Umbilical cord (tissue), 1 donor: ENCODE measurements at regions not wholly inside any gene's neighbourhood (a gene's known extent, or its start where the extent isn't known, plus 50 kb on each side); places are given as distances from the start of the nearest gene placed in this dataset.
A peak's percentile ranks its signal among the peaks of the same experiment; 100 is the strongest.
"Not testable (repeated sequence)": the region's sequence is repeated elsewhere in the genome, so short reads cannot be mapped to it uniquely, and the experiment has no call there.

Experiments used
- DNase-seq: peaks from one replicate; pipeline ENCODE4 v3.0.0-alpha.2; 2015; ENCODE audit warnings: low spot score

DNA sequence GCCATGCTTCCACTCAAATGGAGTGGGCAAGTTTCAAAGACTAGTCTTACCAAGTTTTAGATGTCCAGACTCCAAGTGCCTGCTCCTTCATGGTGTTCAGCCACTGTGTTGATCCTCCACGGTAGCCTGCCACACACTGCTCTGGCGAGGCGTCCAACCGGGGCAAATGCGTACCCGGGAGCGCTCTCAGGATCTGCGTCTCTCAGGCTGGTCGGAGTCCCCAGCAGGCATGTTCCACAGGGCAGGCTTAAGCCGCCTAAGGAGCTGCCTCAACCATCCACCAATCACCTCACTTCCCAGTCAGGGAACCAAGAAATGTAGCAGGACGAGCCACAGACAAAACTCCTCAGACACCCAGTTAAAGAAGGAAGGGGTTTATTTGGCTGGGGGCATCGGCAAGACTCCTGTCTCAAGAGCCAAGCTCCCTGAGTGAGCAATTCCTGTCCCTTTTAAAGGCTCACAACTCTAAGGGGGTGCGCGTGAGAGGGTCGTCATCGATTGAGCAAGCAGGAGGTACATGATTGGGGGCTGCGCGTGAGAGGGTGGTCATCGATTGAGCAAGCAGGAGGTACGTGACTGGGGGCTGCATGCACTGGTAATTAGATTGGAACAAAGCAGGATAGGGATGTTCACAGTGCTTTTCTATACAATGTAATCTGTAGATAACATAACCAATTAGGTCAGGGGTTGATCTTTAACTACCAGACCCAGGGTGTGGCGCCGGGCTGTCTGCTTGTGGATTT is 816.2 kb downstream of the TRIB2 start:
- DNase-seq: not testable (repeated sequence)

DNA sequence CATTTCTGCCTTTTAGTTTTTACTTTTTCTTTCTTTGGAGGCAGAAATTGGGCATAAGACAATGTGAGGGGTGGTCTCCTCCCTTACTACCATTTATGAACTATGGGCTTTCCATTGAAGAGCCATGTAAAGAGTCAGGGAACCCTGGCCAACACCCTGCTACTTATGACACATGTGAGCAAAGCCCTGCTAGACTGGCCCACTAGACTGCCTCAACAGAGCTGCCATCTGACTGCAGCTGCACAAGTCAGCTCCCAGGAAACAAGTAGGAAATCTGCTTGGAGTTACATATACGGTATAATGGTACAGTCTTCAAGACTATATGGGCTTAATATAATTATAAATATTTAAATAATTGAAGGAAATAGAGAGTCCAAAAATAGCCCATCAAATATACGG is 816.8 kb downstream of the TRIB2 start:
- DNase-seq: no peak

- no peak for DNase-seq
These were observed 820.2 kb downstream of the TRIB2 start for GRCh38 chr2:13536941-13537340.

- peak; percentile 13 for DNase-seq
These were observed 821.1 kb downstream of the TRIB2 start for GRCh38 chr2:13537771-13538349.

DNA sequence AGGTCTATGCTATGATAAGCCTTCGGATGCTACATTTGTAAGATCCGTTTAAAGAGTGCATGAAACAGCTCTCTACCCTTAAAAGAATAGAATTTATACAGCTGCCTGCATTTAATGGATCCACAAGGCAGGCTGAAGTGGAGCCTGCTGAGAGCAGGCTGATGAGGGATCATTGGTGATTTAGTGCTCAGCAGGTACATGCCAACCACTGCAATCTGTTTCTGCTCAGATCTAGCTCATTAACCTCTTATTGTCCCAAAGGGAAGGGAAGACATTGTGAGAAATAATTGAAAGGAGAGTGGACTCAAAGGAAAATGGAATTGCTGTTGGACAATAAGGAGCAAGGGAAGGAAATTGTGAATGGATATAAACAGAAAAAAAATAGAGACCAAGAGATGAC is 822.6 kb downstream of the TRIB2 start:
- no peak for DNase-seq

GRCh38 chr2:13542061-13542460 is 825.3 kb downstream of the TRIB2 start:
- no peak for DNase-seq

- no peak for DNase-seq
These were observed 825.9 kb downstream of the TRIB2 start for GRCh38 chr2:13542642-13543041.

- DNase-seq: no peak
These were observed 826.8 kb downstream of the TRIB2 start for GRCh38 chr2:13543550-13543949.

GRCh38 chr2:13545320-13545719 is 828.6 kb downstream of the TRIB2 start:
- DNase-seq: no peak

- DNase-seq: no peak
These were observed 829.4 kb downstream of the TRIB2 start for GRCh38 chr2:13546131-13546530.

- no peak for DNase-seq
These were observed 833.8 kb downstream of the TRIB2 start for GRCh38 chr2:13550285-13551231.

DNA sequence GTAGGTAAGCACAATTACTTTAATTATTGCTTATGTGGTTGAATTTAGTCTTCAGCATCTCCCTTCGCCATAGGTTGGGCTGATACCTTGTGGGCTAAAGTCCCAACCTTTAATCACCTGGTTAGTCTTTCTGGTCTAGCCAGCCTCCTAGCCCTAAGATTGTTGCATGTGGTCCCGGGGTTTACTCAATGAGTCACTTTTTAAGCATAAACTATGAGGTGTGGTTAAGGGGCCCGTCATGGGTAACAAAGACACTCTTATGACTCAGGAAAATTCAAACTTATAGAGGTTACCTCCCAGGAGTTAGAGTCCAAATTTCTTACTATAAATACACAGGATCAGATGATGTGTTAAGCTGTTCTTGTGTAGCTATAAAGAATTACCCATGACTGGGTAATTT is 841.6 kb downstream of the TRIB2 start:
- no peak for DNase-seq

DNA sequence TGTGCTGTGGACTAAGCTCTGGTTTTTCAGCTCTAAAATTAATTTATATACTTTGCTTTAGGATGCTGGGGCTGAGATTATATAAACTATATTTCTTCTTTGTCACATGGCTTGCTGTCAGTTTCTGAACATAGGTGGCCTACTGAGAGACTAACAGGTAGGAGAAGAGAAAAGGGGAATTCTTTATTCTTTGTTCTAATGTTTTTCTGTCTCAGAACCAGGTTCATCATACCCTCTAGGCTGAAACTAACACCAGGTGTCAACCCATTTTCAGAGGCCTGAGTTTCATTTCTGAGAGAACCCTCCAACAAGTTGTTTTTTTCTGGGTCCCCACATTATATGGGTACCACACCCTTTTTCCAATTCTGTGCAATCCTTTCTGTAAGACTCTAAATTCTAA is 843.6 kb downstream of the TRIB2 start:
- DNase-seq: no peak

DNA sequence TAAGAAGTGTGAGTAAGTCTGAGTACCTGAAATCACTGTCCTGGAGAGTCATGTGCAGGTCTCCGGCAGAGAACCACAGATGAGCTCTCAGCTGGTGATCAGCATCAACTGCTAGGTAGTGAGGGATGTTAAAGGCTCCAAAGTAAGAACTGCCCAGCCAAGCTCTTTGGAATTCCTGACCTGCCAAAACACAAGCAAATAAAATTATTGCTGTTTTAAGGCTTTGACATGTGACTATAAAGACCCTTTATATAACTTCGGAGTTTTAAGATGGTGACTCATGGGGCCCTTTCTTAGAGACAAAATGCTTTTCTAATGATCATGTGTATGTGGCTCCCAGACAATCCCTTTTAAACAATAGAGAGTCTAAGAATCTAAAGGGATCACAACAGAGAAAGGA is 855.7 kb downstream of the TRIB2 start:
- no peak for DNase-seq

GRCh38 chr2:13574831-13575230 is 858.1 kb downstream of the TRIB2 start:
- DNase-seq: no peak

- no peak for DNase-seq
These were observed 859.8 kb downstream of the TRIB2 start for GRCh38 chr2:13576406-13577036.

DNA sequence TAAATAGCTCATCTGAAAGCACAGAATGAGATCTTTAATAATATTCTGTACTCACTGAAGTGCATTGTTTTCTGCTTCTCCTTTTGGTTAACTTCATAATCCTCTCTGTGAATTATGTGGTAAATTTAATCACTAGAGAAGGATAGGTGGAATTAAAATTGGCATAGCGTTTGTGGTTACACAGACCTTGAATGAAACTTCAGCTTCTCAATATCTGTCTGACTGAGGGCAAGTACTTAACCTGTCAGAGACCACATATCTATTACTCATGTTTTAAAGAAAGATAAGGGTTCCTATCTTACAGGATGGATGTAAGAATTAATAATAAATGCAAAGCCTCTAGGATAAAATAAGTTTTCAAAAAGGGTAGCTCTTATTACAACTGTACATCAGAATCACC is 861.8 kb downstream of the TRIB2 start:
- no peak for DNase-seq

GRCh38 chr2:13581471-13581870 is 864.7 kb downstream of the TRIB2 start:
- DNase-seq: no peak

DNA sequence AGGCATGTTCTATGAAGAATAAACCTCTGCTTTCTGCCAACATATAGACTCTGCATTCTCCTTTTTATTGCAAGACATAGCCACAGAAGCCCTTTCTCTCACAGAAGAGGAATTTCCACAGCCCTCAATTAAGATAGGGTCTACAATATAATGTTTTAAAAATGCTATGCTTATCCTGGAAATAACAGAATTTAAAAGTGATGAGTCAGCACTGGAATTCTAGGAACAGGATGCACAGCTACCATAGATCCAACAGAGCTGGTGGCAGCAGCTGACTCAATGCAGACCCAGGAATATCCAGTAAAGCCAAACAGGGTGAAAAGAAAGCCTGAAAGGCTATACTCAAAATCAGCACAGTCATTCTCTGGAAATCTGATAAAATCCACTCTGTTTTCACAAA is 866.9 kb downstream of the TRIB2 start:
- peak; percentile 8 for DNase-seq

GRCh38 chr2:13584020-13584419 is 867.3 kb downstream of the TRIB2 start:
- no peak for DNase-seq

GRCh38 chr2:13585732-13586131 is 869.0 kb downstream of the TRIB2 start:
- no peak for DNase-seq

- no peak for DNase-seq
These were observed 879.5 kb downstream of the TRIB2 start for GRCh38 chr2:13596233-13596632.
